Activated CD8-positive, alpha-beta memory T cell treated with anti-CD3 and anti-CD28 coated beads, Interleukin-2, amount 10 ng/mL, durations not matched to agents 7 days and 5 days (primary cell): ENCODE measurements at regions not wholly inside any gene's neighbourhood (a gene's known extent, or its start where the extent isn't known, plus 50 kb on each side); places are given as distances from the start of the nearest gene placed in this dataset.

Experiments used
- ATAC-seq: fragments of 150-1000 bp; cut with Tn5 transposase; one replicate; pipeline ENCODE4 v1.10.0; 2021; ENCODE audit warnings: moderate library complexity
- CTCF ChIA-PET: fragments of 350-600 bp; sonication (Branson Sonifier 250); formaldehyde crosslinking; loops from one replicate; lab custom pipeline; 2021; ENCODE audit warnings: antibody characterized with exemption; lab: Charles Lee
- DNase-seq: peaks from one replicate; pipeline ENCODE4 v3.0.0-alpha.2; 2020
- H3K27ac Mint-ChIP-seq: one replicate; pipeline ENCODE4 v1.8.0; 2021; ENCODE audit warnings: mild to moderate bottlenecking, mixed read lengths
- H3K27me3 Mint-ChIP-seq: one replicate; pipeline ENCODE4 v1.8.0; 2021; ENCODE audit warnings: mixed read lengths
- H3K36me3 Mint-ChIP-seq: one replicate; pipeline ENCODE4 v1.8.0; 2021; ENCODE audit warnings: mild to moderate bottlenecking, mixed read lengths
- H3K4me1 Mint-ChIP-seq: one replicate; pipeline ENCODE4 v1.8.0; 2021; ENCODE audit warnings: mixed read lengths
- H3K4me3 Mint-ChIP-seq: one replicate; pipeline ENCODE4 v1.8.0; 2021; ENCODE audit warnings: mild to moderate bottlenecking, moderate library complexity, mixed read lengths
- H3K9me3 Mint-ChIP-seq: one replicate; pipeline ENCODE4 v1.8.0; 2022; ENCODE audit warnings: low read depth, mixed read lengths

DNA sequence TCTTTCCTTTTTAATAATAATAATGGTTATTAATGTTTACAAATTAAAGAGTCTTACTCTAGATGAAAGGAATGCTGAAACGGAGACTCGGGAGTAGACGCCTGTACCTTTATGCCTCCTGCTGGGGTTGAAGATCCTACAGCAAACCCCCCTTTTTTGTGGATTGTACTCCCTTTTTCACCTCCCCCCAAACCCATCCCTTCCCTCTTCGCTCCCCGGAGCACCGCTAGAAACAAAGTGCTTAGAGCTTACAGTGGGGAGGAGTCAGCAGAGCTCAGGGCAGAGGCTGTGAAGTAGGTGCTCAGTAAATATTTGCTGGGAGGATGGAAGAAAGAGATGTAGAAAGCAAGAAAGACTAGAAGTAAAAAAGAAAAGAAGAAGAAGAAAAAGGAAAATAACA lies 169.7 kb downstream of the NXPE2 start:
- CTCF ChIA-PET, result no interaction called here
- no peaks in the 10 kb centered on the region for H3K4me1 Mint-ChIP-seq
- no peaks in the 10 kb centered on the region for H3K27me3 Mint-ChIP-seq
- ATAC-seq, result no peak
- H3K9me3 Mint-ChIP-seq, result no peaks in the 10 kb centered on the region
- no peaks in the 10 kb centered on the region for H3K36me3 Mint-ChIP-seq
- no peak for DNase-seq
- no peak overlapping the region for H3K4me3 Mint-ChIP-seq
- H3K27ac Mint-ChIP-seq, result no peak overlapping the region

- CTCF ChIA-PET, result no interaction called here
- DNase-seq, result no peak
- Mint-ChIP-seq H3K27me3 (no peaks in the 10 kb centered on the region), H3K4me1 (no peaks in the 10 kb centered on the region), H3K36me3 (no peaks in the 10 kb centered on the region), H3K4me3 (no peak overlapping the region), H3K9me3 (no peaks in the 10 kb centered on the region), H3K27ac (no peak overlapping the region)
- ATAC-seq, result no peak
Measured at GRCh38 chr11:114857281-114857680, 179.0 kb downstream of the NXPE2 start.

DNA sequence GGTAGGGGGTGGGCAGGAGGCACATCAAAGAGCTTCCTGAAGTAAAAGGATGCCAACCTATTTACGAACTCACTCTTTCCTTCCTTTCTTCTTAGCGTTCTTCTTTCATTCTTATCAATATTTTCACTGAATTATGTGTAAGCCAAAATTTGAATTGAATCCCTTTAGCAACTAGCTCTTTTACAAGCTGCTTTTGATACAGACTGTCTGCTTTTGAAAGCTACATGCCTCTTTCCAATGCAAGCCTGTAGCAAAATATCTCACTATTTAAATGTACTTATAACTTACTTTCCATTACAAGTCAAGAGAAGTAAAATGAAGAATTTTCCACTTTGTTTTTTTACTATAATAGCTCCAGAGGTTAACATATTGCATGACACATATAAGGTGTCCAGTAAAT lies 186.6 kb downstream of the NXPE2 start:
- Mint-ChIP-seq H3K4me3 (no peak overlapping the region), H3K4me1 (no peaks in the 10 kb centered on the region), H3K27ac (no peak overlapping the region), H3K9me3 (no peaks in the 10 kb centered on the region), H3K27me3 (no peaks in the 10 kb centered on the region), H3K36me3 (no peaks in the 10 kb centered on the region)
- DNase-seq (no peak), ATAC-seq (no peak)
- CTCF ChIA-PET, result no interaction called here

- CTCF ChIA-PET, result no interaction called here
- no peak for ATAC-seq
- Mint-ChIP-seq H3K9me3 (no peaks in the 10 kb centered on the region), H3K27me3 (no peaks in the 10 kb centered on the region), H3K4me3 (no peak overlapping the region), H3K4me1 (no peaks in the 10 kb centered on the region), H3K36me3 (no peaks in the 10 kb centered on the region), H3K27ac (no peak overlapping the region)
- DNase-seq, result no peak
Measured at GRCh38 chr11:114876234-114876633, 197.9 kb downstream of the NXPE2 start.

DNA sequence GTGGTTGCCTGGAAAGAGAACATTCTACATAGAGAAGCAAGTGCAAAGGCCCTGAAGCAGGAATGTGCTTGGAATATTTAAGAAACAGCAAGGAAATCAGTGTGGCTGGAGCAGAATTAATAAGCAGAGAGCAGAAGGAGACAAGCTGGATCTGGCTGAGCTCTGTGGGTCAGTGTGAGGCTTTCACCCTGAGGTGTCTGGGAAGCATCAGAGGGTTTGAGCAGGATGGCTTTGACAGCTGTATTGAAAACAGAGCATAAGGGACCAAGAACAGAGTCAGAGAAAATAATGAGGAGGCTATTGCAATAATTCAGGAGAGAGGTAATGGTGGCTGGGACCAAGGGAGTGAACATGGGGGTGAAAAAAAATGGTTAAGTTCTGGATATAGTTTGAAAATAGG lies 199.6 kb downstream of the NXPE2 start:
- ATAC-seq (no peak), DNase-seq (no peak)
- no peaks in the 10 kb centered on the region for H3K4me1 Mint-ChIP-seq
- CTCF ChIA-PET, result no interaction called here
- H3K36me3 Mint-ChIP-seq, result no peaks in the 10 kb centered on the region
- H3K4me3 Mint-ChIP-seq, result no peak overlapping the region
- H3K9me3 Mint-ChIP-seq, result no peaks in the 10 kb centered on the region
- no peaks in the 10 kb centered on the region for H3K27me3 Mint-ChIP-seq
- H3K27ac Mint-ChIP-seq, result no peak overlapping the region

GRCh38 chr11:114880442-114880841 lies 202.1 kb downstream of the NXPE2 start:
- no peak overlapping the region for H3K4me3 Mint-ChIP-seq
- H3K9me3 Mint-ChIP-seq, result no peaks in the 10 kb centered on the region
- ATAC-seq (no peak), DNase-seq (no peak)
- no peaks in the 10 kb centered on the region for H3K36me3 Mint-ChIP-seq
- CTCF ChIA-PET, result no interaction called here
- H3K4me1 Mint-ChIP-seq, result no peaks in the 10 kb centered on the region
- no peaks in the 10 kb centered on the region for H3K27me3 Mint-ChIP-seq
- no peak overlapping the region for H3K27ac Mint-ChIP-seq

DNA sequence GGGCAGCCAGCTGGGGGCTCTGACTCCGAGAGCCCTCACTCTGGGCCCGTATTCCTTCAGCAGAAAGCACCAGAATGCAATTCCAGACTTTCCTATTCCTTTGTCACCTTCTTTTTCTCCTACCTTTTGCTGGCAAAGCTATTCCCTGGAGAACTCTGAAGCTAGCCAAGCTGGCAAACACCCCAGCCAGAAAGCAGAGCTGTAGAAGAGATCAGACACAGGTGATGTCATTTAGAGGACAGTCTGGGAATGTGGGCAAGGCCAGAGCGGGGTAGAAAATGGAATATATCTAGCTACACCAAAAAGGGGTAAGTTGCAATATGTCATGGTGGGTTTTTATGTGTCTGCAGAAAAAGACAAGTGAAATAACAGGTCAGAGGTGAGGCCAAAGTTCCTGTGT lies 205.1 kb downstream of the NXPE2 start:
- no peak overlapping the region for H3K4me3 Mint-ChIP-seq
- ATAC-seq (no peak), DNase-seq (no peak)
- H3K27me3 Mint-ChIP-seq, result no peaks in the 10 kb centered on the region
- CTCF ChIA-PET, result interaction anchor here (2.2 kb wide), 1 partner anchor 9 kb away, joined by 5 read pairs; no protein-coding TSS in a partner anchor
- no peaks in the 10 kb centered on the region for H3K9me3 Mint-ChIP-seq
- H3K27ac Mint-ChIP-seq, result no peak overlapping the region
- H3K4me1 Mint-ChIP-seq, result no peaks in the 10 kb centered on the region
- H3K36me3 Mint-ChIP-seq, result no peaks in the 10 kb centered on the region

GRCh38 chr11:114886644-114887265 lies 208.4 kb downstream of the NXPE2 start:
- CTCF ChIA-PET, result no interaction called here
- H3K27ac Mint-ChIP-seq, result no peak overlapping the region
- no peak for ATAC-seq
- no peak overlapping the region for H3K4me3 Mint-ChIP-seq
- no peaks in the 10 kb centered on the region for H3K36me3 Mint-ChIP-seq
- no peaks in the 10 kb centered on the region for H3K27me3 Mint-ChIP-seq
- no peaks in the 10 kb centered on the region for H3K9me3 Mint-ChIP-seq
- no peaks in the 10 kb centered on the region for H3K4me1 Mint-ChIP-seq
- DNase-seq, result no peak

DNA sequence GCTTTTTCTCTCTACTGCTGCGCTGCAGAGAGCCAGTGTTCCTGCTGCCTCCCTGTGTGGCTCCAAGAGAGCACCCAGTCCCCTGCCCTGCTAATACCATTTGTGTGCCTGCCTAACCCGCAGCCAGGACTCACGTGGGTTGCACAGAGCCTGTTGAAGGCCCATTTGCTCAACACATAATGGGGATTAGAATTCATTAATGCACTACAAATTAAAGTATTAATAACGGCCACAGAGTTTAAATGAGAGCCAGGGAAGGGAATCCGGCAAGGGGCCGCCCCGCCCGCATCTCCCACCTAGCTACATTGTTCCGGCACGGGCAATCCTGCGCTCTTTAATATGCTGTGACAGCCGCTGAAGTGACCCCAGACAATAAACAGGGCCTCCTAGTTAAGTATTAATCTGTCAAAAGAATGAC lies 211.3 kb downstream of the NXPE2 start:
- Mint-ChIP-seq H3K4me1 (no peaks in the 10 kb centered on the region), H3K36me3 (no peaks in the 10 kb centered on the region)
- ATAC-seq, result no peak

DNA sequence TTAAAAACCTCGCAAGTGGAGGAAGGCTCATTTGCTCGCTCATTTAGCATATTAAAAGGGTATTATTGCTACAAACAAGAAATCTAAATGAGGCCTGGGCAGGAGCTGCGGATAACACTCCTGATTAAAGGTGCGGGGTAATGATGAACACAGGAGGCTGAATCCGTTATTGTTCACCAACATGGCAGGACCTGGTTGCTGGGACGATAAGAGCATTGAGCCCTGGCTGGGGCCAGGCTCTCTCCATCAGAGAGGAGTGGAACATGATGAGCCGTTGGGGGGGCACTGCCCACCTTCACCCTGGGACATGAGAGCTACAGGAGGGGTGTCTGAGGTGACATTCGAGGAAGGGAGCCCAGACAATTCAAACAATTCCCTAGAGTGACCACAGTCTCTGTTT lies 211.7 kb downstream of the NXPE2 start:
- H3K4me3 Mint-ChIP-seq, result no peak overlapping the region
- no peak for ATAC-seq
- H3K36me3 Mint-ChIP-seq, result no peaks in the 10 kb centered on the region
- CTCF ChIA-PET, result no interaction called here
- no peak overlapping the region for H3K27ac Mint-ChIP-seq
- H3K4me1 Mint-ChIP-seq, result no peaks in the 10 kb centered on the region
- no peaks in the 10 kb centered on the region for H3K27me3 Mint-ChIP-seq
- no peak for DNase-seq
- no peaks in the 10 kb centered on the region for H3K9me3 Mint-ChIP-seq

More for the DNA sequence above, 211.3 kb downstream of the NXPE2 start:
- CTCF ChIA-PET, result no interaction called here
- H3K27me3 Mint-ChIP-seq, result no peaks in the 10 kb centered on the region
- no peak overlapping the region for H3K4me3 Mint-ChIP-seq
- no peaks in the 10 kb centered on the region for H3K9me3 Mint-ChIP-seq
- H3K27ac Mint-ChIP-seq, result no peak overlapping the region
- DNase-seq, result no peak

- no peaks in the 10 kb centered on the region for H3K36me3 Mint-ChIP-seq
- DNase-seq, result no peak
- CTCF ChIA-PET, result interaction anchor here (1.9 kb wide), 1 partner anchor 9 kb away, joined by 5 read pairs; no protein-coding TSS in a partner anchor
- no peak overlapping the region for H3K27ac Mint-ChIP-seq
- H3K27me3 Mint-ChIP-seq, result no peaks in the 10 kb centered on the region
- no peak overlapping the region for H3K4me3 Mint-ChIP-seq
- no peak for ATAC-seq
- no peaks in the 10 kb centered on the region for H3K9me3 Mint-ChIP-seq
- H3K4me1 Mint-ChIP-seq, result no peaks in the 10 kb centered on the region
Measured at GRCh38 chr11:114891911-114892310, 213.6 kb downstream of the NXPE2 start.

DNA sequence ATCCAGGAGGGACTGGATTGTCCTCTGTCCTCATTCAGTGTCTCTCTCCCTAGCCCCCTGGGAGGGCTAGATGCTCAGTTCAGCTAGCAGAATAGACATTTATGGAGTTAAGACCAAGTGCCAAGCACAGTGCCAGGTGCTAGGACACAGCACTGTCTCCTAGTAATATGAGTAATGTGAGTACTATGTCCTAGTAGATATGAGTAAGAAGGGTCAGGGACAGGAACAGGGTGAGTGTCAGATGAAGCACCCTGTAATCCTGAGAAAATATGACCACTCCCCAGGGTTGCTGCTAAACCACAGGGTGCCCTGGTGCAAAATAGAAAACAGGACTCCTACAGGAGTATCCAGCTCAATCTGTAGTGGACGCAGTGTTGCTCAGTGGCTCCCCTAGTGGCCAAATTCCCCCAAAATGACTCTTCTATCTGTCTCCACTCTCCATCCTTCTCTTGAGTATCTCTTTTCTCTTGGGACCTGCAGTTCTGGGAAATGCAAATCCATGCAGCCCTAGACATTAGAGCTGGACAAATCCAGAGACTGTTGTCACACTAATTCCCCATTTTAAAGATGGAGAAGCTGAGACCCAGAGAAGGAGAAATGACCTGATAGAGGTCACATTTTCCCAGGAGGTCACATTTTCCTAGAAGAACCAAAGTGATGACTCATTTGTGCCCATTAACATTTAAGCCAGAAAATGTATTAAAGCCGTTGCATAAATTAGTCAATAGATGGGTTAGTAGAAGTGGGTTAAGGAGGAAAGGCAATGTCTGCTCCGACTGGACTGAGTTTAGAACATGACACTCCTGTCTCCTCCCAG lies 214.3 kb downstream of the NXPE2 start:
- Mint-ChIP-seq H3K4me3 (no peak overlapping the region), H3K4me1 (no peaks in the 10 kb centered on the region), H3K27ac (no peak overlapping the region), H3K36me3 (no peaks in the 10 kb centered on the region), H3K9me3 (no peaks in the 10 kb centered on the region), H3K27me3 (no peaks in the 10 kb centered on the region)
- DNase-seq, result no peak
- CTCF ChIA-PET, result interaction anchor here (1.9 kb wide), 1 partner anchor 10 kb away, joined by 5 read pairs; no protein-coding TSS in a partner anchor
- no peak for ATAC-seq

GRCh38 chr11:114893329-114893728 lies 215.0 kb downstream of the NXPE2 start:
- CTCF ChIA-PET, result interaction anchor here (1.9 kb wide), 1 partner anchor 10 kb away, joined by 5 read pairs; no protein-coding TSS in a partner anchor
- no peaks in the 10 kb centered on the region for H3K36me3 Mint-ChIP-seq
- H3K27ac Mint-ChIP-seq, result no peak overlapping the region
- no peak overlapping the region for H3K4me3 Mint-ChIP-seq
- H3K27me3 Mint-ChIP-seq, result no peaks in the 10 kb centered on the region
- no peak for ATAC-seq
- no peaks in the 10 kb centered on the region for H3K4me1 Mint-ChIP-seq
- H3K9me3 Mint-ChIP-seq, result no peaks in the 10 kb centered on the region
- no peak for DNase-seq

DNA sequence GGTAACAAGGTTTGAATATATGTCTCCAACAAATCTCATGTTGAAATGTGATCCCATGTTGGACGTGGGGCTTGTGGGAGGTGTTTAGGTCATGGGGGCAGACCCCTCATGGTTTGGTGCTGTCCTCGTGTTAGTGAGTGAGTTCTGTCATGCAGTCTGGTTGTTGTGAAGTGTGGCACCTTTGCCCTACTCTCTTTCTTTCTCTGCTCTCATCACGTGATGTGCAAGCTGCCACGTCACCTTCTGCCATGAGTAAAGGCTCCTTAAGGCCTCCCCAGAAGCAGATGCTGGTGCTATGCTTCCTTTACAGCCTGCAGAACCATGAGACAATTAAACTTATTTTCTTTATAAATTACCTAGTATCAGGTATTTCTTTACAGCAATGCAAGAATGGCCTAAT lies 218.3 kb downstream of the NXPE2 start:
- H3K4me1 Mint-ChIP-seq, result no peaks in the 10 kb centered on the region
- no peak overlapping the region for H3K4me3 Mint-ChIP-seq
- no peaks in the 10 kb centered on the region for H3K27me3 Mint-ChIP-seq
- no peak for DNase-seq
- no peaks in the 10 kb centered on the region for H3K9me3 Mint-ChIP-seq
- no peak for ATAC-seq
- CTCF ChIA-PET, result no interaction called here
- H3K27ac Mint-ChIP-seq, result no peak overlapping the region
- H3K36me3 Mint-ChIP-seq, result no peaks in the 10 kb centered on the region
